ENCODE measurements at regions not wholly inside any gene's neighbourhood (a gene's known extent, or its start where the extent isn't known, plus 50 kb on each side); places are given as distances from the start of the nearest gene placed in this dataset.

- no peak for FAIRE-seq
- peak; percentile 27 for DNase-seq (ENCODE audit: low spot score)
These were observed 80.4 kb upstream of the BTN3A2 start for GRCh38 chr6:26284537-26285142.

DNA sequence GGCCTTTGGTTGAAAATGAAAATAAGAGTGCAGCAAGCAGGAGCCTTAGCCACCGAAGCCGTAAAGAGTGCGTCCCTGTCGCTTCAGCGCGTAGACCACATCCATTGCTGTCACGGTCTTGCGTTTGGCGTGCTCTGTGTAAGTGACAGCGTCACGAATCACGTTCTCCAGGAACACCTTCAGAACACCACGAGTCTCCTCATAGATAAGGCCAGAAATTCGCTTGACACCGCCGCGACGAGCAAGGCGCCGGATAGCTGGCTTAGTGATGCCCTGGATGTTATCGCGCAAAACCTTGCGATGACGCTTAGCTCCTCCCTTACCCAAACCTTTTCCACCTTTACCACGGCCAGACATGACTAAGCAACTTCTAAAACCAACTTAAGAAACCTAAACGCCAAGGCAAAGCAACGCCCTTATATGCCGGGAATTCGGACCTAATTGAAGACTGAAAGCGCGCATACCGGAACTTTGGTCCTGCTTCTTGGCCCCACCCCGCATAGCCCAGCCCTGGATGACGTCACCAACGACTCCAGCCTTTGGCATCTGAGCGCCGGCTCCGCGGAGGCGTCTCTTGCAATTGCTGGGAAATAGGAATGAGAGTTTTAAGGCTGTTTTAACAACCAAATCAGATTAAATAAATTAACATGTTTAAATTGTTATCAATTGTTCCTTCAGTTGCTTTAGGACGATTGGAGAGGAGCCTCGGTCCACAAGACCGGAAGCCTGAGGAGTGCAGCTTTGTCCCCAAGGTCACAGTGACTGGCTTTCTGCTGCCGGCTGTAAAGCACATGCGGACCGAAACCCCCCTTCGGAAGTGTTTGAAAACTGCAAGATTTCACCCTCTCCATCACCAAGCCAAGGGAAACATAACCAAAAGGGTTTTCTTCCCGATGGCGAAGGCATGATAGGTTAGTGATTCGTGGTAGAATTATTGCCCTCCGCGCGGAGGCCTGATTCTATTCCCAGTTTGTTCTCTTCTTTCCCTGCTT, 79.6 kb upstream of the BTN3A2 start:
- FAIRE-seq (peak; percentile 83), DNase-seq (ENCODE audit: low spot score) (peak; percentile 97)

DNA sequence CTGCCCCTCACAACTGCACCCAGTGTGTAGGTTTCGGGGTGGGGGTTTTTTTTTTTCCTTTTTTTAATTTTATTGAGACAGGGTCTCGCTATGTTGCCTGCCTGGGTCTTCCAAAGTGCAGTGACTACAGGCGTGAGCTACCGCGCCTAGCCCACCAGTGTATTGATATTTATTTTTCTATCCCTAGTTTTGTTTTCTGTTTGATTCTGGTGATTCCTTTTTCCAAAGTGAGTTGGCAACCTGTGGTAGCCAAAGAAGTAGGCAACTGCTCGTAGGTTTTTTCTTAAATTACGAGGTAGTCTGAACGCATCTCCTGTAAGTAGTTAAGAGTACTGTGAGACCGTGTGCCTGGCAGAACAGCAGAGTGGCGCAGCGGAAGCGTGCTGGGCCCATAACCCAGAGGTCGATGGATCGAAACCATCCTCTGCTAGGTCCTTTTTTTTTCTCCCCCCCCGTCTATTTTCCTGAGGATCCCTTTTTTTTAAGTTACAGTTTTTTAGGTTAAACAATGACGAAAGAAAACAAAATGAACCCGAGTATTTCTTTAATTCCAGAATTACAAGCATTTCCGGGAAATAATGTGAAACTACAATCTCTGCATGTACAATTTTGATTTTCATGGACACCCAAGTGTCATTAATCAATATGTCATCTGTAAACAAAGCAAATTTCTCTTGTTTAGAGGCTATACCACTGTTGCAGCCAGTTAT, 78.7 kb upstream of the BTN3A2 start:
- no peak for FAIRE-seq

DNA sequence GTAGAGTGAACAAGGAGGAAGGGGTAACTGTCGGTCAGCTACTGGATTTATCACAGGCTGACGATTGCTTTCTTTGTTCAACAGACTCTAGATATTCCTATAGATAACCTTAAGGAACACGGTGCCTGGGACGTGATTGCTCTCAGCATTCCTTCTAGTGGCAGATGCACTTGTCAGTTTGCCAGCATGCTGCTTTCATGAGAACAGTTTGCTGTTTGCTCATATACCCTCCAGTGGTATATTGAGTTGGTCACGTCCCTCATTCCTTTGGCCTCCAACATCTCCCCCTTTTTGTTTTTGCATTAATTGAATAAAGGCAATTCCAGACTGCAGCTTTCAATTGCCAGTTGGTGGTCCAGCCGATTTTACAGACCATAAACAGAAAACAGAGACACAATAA, 76.8 kb upstream of the BTN3A2 start:
- DNase-seq (ENCODE audit: low spot score), result no peak
- FAIRE-seq, result no peak

More for the DNA sequence above, 78.7 kb upstream of the BTN3A2 start:
- peak; percentile 65 for DNase-seq (ENCODE audit: low spot score)

DNA sequence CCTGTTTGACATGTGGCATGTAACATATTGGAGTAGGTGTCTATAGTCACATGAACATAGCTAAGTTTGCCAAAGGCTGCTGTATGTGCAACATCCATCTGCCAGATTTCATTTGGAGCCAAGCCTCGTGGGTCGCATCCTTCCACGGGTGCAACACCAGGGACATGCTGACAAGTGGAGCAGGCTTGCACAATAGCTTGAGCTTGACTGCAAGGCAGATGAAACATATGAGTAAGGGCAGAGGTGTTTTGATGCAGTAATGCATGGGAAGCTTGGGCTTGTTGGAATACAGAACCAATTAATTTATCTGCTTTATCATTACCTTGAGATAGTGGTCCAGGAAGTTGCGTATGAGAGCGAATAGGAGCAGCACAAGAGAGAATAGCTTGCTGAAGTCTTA, 74.1 kb upstream of the BTN3A2 start:
- FAIRE-seq, result no peak

DNA sequence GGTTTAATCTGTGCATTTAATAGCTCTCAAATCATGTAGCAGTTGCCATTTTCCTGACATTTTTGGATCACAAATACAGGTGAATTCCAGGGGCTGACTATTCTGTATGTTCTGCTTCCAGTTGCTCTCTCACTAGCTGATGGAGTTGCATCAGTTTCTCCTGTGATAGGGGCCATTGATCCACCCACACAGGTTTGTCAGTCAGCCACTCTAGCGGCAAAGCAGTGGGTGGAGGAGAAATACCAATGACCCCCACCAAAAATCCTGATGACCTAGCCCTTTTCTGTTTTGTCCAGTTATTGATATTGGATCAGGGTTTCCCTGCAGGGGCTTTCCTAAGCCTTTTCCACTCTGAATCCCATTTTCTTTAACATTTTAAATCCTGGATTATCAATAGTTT, 72.3 kb upstream of the BTN3A2 start:
- no peak for FAIRE-seq
- DNase-seq (ENCODE audit: low spot score), result no peak

More for the DNA sequence above, 74.1 kb upstream of the BTN3A2 start:
- no peak for DNase-seq (ENCODE audit: low spot score)

DNA sequence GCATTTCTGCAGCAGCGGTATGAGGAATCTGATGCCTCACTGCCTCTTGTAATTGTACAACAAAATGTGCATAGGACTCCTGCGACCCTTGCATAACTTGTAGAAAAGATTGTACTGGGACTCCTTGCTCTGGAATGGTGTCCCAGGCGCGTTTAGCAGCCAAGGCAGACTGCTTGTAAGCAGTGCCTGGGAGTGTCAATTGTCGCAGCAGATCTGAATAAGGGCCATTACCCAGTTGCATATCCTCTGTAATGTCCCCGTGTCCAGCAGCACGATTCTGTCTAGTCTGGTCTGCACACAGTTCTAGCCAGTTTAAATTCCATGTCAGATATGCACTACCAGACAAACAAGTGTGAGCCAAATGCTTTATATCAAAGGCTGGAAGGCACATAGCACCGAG, 70.7 kb upstream of the BTN3A2 start:
- FAIRE-seq, result no peak
- DNase-seq (ENCODE audit: low spot score), result no peak

DNA sequence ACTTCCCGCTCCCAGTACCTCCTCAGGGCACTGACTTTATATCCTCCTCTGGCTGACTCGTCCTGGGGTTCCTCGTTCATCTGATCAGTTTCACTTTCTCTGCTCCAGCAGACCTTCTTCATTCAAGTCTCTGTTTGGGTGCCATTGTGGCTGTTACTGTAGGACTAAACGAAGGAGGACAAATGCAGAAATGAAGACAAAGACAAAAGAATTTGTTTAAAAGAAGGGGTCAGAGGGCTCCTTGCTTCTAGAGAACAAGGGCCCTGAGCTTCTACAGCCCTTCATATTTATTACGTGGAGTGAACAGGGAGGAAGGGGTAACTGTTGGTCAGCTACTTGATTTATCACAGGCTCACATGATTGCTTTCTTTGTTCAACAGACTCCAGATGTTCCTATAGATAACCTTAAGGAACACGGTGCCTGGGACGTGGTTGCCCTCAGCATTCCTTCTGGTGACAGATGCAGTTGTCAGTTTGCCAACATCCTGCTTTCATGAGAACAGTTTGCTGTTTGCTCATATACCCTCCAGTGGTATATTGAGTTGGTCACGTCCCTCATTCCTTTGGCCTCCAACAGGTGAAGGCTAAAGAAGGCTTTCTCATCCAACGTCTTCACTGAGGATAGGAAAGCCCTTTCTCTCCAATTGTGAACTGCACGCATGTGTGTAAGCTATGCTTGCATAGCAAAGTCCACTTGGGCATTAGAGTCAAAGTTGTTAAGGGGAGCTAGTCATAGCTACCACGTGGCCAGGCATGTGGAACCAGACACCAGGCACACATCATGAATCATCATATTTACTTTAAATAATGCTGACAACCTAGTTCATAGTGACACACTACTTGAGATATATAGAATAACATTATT, 69.1 kb upstream of the BTN3A2 start:
- DNase-seq (ENCODE audit: low spot score) (peak; percentile 96), FAIRE-seq (peak; percentile 92)

- FAIRE-seq (no peak), DNase-seq (ENCODE audit: low spot score) (no peak)
These were observed 68.5 kb upstream of the BTN3A2 start for GRCh38 chr6:26296556-26296856.

DNA sequence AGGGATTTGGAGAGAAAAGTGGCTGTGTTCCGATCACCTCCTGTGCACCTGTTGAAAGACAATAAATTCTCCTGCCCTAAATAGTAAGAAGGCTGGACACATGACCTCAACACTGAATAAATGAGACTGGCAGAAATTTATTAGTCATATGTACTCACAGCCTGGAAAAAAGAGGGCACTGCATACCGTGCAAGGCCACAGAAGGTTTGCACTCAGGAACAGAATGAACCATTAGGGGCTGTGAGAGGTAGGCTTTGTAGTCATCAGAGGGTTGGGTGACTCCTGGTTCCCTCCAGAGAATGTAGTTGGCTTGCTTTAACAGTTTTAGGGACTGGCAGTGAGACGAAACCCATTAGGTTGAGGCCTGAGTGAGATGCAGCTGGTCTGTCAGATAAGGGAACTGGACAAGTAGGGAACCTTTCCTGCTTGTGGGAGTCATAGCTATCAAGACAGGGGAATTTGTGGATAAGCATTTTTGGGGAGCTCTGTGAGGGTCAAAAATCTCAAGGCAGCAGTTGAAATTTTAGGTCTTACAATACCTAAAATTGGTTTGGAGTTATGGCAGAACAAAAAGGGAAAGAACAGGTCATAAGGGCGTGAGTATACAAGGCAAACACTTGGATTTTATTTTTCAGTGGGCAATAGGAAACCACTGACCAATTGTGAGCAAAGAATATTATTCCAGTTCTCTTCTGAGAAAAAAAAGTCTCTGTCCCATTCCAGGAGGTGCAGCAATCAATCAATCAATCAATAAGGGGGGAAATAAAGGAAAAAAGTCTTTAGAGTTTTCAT, 67.9 kb upstream of the BTN3A2 start:
- FAIRE-seq, result peak; percentile 76
- DNase-seq (ENCODE audit: low spot score), result peak; percentile 86

DNA sequence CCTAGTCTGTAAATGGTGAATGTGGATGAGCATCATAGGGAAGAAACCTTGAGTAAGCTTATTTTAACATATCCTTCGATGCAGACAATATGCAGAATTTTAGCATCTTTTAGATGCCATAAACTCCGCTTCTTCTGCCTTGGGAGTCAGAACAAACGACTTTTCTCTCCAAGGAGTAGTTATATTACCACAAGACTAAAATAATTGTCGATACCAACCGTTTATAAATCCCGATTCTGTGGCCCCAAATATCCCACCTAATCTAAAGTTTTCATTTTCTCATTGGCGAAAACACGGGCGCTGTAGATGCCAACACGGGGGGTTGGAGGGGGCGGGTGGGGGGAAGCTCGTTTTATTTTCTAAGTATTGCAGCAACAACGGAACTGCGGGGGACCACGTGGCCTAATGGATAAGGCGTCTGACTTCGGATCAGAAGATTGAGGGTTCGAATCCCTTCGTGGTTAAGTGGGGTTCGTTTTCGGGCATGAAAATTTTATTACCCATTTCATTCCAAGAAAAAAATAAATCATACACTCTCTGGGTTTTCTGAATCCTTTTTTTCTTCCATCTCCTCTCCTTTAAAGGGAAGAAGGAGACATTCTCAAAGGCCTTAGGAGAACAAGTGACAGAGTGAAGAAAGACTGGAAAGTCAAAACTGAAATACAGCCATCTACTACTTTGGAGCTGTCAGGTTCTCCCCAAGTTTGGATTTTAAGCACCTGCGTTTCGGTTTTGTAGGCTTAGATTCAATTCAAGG, 65.5 kb upstream of the BTN3A2 start:
- DNase-seq (ENCODE audit: low spot score) (no peak), FAIRE-seq (no peak)

GRCh38 chr6:26300043-26300331, 65.0 kb upstream of the BTN3A2 start:
- FAIRE-seq, result no peak
- no peak for DNase-seq (ENCODE audit: low spot score)

DNA sequence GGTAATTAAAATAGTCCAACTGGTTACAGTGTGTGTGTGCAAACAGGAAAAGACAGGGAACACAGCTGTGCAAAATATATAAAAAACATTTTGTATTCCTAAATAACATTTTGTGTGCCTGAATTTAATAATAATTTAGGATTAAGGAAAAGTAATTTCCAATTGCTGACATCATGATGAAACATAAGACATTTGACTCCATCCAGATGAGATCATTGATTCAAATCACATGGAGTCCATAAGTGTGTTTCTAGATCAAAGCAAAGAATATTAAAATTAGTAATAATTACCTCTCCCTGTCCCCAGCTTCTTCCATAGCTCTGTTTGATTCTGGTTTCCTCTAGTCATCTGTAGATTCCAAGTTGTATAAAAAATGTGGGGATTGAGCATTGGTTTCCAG, 64.6 kb upstream of the BTN3A2 start:
- no peak for FAIRE-seq

DNA sequence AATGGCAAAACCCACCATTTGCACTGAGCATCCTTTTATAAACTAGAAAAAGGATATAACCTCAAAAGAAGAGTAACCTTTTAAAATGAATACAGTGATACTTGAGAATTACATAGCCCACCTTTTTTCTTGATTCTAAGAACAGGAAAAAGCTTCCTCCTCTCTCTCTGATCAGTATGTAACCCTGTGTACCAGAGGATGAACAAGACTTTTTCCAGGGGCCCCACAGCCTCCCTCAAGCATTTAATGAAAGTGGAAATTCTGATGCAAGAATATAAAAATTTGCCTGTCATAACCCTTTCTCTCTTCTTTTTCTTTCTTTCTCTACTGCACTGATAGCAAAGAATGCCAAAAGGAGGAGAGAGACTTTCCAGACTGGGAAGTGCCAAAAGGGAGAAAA, 64.2 kb upstream of the BTN3A2 start:
- DNase-seq (ENCODE audit: low spot score) (no peak), FAIRE-seq (no peak)

More for the DNA sequence above, 64.6 kb upstream of the BTN3A2 start:
- DNase-seq (ENCODE audit: low spot score), result no peak

DNA sequence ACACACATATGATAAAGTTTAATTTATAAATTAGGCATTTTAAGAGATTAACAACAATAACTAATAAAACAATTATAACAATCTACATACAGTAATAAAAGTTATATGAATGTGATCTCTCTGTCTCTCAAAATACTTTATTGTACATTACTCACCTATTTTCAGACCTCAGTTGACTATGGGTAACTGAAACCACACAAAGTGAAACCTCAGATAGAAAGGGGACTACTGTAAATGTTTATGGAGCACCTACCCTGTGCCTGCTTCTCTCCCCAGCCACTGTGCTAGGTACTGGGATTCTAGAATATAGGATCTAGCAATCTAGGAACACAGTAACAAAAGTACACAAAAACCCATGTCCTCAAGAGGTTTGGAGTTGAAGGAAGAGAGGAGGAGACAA, 63.4 kb upstream of the BTN3A2 start:
- DNase-seq (ENCODE audit: low spot score) (no peak), FAIRE-seq (no peak)

DNA sequence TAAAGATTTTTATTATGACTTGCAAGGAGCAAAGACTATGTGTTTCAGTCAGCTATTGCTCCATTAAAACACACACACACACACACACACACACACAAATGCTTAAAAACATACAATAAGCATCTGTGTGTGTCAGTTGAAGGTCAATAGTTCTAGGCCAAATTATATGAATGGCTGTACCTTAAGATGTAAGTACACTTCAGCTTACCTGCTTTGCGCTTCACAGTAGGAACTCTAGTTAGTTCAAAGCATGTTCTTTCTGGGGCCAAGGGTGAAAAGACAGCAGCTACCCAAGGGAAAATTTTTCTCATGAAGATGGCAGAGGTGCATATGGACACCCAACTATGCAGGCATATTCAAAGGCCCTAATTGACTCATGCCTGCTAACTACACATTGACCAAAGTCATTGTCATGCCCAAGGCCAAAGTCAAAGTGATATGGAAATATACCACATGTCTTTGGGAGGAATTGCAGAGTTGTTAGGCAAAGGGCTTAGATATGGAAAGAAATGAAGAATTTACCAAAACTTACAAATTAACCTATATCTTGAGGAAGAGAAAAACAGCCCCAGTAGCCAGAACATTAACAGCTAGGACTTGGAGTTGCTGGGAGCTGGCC, 61.9 kb upstream of the BTN3A2 start:
- FAIRE-seq, result no peak
- no peak for DNase-seq (ENCODE audit: low spot score)

DNA sequence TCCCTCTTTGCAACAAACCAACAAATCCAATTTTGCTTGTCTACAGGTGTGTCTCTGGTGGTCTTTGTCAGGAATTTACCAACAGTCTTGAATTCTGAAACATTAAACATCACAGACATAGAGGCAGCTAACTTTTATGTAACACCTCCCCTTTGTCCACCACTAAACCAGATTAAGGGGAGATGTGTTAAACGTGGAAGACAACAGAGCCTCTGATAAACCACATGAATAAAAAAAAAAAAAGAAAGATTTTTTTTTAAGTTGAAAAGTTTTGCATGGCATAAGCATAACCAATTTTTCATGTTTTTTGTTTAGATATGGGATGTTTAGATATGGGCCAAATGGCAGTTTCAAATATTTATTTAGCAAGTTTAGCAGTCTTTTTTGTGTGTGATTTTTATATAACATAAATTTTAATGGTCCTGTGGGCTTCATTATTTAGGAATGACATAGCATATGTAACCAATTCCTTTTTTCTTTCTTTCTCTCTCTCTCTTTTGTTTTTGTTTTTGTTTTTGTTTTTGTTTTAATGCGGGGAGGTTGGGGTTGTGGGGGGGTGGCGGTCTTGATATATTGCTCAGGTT, 60.7 kb upstream of the BTN3A2 start:
- DNase-seq (ENCODE audit: low spot score) (no peak), FAIRE-seq (no peak)

- FAIRE-seq (no peak), DNase-seq (ENCODE audit: low spot score) (peak; percentile 47)
These were observed 60.0 kb upstream of the BTN3A2 start for GRCh38 chr6:26304797-26305640.

Data from RCC 7860 (cell line).